HG03342 (cell line): ENCODE measurements at regions not wholly inside any gene's neighbourhood (a gene's known extent, or its start where the extent isn't known, plus 50 kb on each side); places are given as distances from the start of the nearest gene placed in this dataset.
A peak's percentile ranks its signal among the peaks of the same experiment; 100 is the strongest.
"Not testable (repeated sequence)": the region's sequence is repeated elsewhere in the genome, so short reads cannot be mapped to it uniquely, and the experiment has no call there.

ENCODE experiments used
- ATAC-seq: cut with Tn5 transposase; IDR thresholded peaks from one replicate; pipeline ENCODE4 v1.9.1; 2021; ENCODE audit warnings: mild to moderate bottlenecking, moderate library complexity; ENCODE audit not compliant: unreplicated experiment

DNA sequence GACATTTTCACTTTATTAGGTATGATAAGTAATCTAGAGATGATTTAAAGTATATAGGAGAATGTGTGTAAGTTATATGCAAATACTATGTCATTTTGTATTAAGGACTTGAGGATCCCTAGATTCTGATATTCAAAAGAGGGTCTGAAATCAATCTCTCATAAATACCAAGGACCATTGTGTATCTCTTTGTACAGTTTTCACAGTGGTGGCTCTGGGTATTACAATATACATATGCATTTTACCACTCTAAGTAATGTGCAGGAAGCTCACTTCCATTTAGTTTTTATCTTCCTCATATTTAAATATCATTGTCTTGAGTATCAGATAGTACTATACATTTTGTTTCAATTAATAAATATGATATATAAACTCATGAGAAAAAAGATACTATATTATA is 862.6 kb upstream of the PCDH20 start:
- ATAC-seq, result no peak

DNA sequence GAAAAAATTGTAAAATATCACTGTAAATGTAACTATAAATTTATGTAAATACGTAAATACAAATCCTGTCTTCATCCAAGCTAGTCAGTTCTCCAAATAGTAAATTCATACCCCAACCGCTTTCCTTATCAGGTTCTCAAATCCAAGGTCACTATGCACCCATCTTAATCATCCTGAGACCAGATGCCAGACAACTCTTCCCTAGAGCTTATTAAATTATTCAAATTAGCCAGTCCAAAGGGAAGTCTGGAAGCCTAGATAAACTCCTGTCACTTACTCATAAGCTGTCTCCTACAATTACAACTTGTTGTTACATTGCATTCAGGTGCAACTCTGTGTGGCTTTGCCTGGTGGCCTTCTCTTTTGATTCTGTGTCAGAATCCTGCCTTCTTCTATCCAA is 836.1 kb upstream of the PCDH20 start:
- no peak for ATAC-seq

DNA sequence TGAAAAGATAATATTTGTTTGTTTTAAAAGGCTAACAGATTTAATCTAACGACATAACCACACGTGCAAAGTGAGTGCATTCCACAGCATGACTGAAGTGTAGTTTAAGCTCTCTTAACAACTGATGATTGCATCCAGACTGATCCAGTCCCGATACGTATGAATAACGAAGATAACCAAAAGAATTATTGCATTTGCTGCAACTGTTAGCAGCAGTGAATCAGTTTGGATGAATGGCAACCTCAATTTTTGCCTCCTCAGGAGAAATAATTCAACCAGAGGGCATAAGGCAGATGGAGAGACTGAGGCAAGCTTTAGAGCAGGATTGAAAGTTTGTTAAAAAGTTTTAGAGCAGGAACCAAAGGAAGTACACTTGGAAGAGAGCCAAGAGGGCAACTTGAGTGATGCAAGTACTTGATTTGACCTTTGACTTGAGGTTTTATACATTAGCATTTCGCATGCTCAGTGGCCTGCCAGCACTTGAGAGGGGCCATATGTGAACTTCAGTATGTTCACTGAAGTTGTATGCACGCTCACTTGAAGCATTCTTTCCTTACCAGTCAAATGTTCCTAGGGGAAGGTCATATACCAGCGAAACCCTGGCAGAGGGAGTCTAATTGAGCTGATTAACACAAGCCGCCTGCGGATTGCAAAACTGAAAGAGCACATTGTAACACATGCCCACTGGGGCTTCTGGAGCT is 835.0 kb upstream of the PCDH20 start:
- no peak for ATAC-seq

DNA sequence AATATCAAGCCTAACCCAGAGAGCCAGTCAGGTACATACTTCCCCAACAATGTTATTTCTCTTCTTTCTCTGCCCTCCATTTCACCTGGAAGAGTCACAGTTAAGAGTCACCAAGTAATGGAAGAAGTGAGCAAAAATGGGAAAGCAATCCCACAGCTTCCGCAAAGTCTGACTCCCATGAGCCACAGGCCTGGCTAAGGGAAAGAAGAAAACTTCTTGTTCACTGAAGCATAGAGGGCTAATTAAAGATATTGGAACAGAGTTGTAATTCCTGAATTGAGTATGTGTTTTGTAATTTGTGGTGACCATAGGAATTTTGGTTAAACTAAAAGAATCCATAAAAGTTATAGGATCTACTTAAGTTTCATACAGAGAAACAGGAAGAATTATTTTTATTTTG is 830.9 kb upstream of the PCDH20 start:
- no peak for ATAC-seq

GRCh38 chr13:62243106-62243505 is 827.5 kb upstream of the PCDH20 start:
- ATAC-seq, result no peak

DNA sequence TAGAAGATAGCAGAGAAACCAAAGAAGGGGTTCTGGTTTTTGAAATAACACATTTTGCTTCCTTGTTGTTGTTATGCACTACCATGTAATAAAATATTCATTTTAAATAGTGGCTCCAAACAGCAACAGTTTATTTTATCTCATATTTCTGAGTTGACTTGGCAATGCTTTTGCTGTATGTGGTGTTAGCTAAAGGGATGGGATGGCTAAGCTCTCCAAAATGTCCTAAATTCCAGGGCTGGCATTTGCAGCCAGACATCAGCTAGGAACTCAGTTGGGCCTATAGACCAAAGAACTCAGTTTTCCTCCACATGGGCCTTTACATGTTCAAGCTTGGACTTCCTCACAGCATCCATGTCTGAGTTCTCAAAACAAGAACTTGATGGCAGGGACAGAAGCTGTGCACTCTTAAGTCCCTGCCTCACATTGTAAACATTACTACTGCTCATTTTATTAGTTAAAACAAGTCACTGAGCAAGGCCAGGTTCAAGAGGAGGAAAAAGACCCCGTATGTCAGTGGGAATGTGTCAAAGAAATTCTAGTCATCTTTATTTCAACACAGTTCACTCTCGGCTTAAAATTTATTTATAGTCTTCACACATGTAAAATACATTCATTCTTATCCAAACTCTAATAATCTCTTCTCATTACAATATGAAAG is 819.3 kb upstream of the PCDH20 start:
- no peak for ATAC-seq

DNA sequence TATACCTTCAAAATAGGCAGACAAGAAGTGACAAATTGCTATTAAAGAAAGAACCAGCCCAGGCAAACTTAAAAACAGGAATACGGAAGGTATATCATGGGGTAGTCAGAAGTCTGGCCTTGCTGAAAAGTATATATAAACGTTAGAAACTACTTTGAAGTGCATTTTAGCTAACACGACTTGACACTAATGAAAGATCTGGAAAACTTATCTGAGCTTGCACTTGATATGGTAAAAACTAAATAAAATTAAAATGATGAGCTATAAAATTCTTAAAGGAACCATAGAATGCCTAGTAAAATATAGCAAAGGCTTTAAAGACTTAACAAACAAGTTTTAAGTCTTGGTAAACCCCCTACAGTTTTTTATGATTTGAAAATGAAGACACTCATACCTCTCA is 795.3 kb upstream of the PCDH20 start:
- no peak for ATAC-seq

DNA sequence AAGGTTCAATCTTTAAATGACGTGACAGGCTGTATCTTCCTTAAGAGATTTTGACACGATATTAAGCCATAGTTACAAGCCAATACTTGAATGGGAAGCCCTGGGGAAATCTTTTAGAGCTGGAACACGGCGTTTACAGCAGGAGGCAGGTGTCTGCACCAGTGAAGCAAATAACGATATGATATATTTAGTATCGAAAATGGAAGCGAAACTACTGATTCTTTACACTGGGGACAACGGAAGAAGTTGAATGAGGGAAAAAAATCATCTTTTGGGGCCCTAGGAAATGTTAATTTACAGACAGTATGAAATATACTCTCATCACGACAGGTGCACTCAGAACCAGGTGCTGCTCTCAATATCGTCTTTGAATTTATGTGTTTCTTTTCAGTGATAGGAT is 793.9 kb upstream of the PCDH20 start:
- peak; percentile 78 for ATAC-seq

- ATAC-seq, result no peak
Measured at GRCh38 chr13:62207388-62207787, 791.7 kb upstream of the PCDH20 start.

DNA sequence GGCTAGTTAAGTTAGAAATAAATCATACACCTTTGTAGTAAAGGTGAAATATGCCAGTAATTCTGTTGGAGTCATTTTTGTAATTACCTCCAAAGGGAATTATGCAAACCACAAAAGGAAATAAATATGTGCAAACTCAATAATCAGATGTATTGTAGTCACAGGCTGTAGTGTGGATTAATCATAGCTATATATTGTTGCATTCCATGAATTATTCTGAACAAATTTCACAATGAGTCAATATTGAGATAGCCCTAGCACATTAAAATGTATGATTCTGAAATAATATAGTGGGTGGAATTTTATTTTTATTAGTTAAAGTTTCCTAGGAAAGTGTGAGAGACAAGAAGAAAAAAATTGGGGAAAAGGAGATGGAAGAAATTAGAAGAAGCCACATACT is 790.5 kb upstream of the PCDH20 start:
- ATAC-seq, result no peak

GRCh38 chr13:62205273-62205672 is 789.6 kb upstream of the PCDH20 start:
- no peak for ATAC-seq

GRCh38 chr13:62194371-62194770 is 778.7 kb upstream of the PCDH20 start:
- no peak for ATAC-seq

- no peak for ATAC-seq
Measured at GRCh38 chr13:62193919-62194318, 778.3 kb upstream of the PCDH20 start.

DNA sequence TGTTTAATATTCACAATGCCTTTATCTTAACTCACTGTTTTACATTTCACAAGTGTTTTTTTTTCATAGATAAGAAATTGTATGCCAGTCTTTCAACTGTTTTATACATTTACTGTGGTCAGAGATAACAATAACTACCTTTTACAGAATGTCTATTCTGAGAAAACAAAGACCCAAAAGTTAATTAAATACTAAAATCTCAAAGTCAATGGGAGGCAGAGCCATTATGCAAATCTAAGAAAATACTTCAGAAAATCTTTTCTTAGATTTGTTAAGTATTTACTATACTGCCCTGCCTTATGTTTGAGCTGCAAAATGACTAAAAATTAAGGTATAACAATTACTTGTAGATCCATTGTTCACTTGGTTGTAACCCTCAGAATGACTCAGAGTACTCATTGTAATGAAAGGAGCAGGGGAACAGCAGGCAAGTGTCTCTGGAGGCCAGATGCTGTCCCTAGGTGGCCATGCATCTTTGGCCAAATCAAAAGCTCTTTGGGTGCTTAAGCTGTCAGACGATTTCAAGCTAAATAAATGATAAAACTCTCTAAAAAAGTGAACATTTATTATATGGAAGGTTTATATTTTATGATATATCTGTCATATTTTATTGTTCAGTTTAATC is 770.1 kb upstream of the PCDH20 start:
- ATAC-seq, result no peak

DNA sequence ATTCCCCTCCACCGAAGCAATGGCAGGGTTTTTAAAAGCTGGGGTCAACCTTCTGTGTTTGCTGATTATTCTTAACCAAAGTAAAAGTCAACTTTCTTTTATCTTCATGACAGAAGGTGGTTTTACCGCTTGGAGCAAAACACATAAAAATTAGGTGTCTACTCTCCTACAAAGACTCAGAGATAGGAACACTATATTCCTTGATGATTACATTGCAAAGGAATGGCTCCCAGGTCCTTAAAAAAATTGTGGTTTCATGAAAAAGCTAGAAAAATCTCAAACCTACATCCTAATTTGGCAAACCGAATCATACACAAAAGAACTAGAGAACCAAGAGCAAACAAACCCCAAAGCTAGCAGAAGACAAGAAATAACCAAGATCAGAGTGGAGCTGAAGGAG is 760.4 kb upstream of the PCDH20 start:
- no peak for ATAC-seq

DNA sequence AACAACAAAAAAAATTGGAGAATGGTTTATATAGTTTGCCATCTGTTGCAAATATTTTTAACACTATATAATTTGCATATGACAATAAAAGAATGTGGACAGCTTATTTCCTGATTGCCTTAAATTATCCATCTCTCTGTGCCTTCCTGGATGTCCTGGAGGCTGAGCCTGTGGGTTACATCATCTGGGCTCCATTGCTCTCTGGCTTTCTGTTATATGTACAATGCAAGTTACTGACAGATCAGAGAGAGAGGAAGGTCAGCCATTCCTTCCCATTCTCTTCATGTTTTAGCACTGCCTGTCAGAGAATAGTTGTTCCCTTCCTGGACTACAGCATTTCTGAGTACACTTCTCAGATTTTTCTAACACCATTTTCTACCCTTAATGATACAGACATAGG is 758.3 kb upstream of the PCDH20 start:
- no peak for ATAC-seq

DNA sequence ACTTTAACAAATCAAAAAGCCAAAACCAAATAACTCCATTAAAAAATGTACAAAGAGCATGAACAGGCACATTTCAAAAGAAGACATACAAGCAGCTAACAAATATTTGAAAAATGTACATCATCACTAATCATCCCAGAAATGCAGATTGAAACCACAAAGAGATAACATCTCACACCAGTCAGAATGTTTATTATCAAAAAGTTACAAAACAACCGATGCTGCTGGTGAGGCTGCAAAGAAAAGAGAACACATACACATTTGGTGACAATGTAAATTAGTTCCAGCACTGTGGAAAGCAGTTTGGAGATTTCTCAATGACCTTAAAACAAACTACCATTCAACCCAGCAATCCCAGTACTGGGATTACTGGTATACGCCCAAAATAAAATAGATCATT is 756.0 kb upstream of the PCDH20 start:
- ATAC-seq, result no peak

DNA sequence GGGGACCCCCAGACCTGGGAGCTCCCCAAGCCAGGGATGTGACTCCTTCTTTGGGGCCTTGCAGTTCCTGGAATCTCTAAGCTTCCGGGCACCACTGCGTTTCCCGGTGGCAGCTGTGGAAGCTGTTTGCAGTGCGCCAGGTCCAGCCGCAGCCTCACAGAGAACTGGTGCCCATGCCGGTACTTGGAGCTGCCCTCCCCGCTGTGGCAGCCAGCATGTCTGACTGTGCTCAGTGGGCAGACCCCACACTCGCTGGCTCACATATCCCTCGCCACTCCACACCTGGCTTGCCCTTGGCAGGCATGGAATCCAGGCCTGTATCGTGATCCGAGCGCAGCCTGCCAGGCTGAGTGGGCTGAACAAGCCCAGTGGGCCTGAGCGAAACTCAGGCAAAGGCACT is 753.2 kb upstream of the PCDH20 start:
- ATAC-seq, result no peak

- no peak for ATAC-seq
Measured at GRCh38 chr13:62167650-62168172, 752.1 kb upstream of the PCDH20 start.

GRCh38 chr13:62162860-62163259 is 747.2 kb upstream of the PCDH20 start:
- ATAC-seq, result no peak

DNA sequence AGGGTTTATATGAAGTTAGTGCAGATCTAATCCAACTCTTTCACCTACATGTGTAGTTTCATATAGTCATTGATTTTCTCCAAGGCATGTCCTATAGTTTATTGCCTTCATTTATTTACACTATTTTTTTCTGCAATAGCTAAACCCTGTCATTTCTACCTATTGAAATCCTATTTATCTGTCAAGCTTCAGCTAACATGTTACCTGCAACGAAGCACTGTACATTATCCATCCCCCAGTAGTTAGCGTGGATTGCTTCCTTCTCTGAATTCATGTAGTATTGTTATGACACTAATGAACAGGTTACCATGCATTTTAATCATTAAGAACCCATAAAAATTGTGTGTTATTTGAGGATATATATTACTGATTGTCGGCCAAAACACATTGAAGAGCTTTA is 742.9 kb upstream of the PCDH20 start:
- ATAC-seq, result no peak

GRCh38 chr13:62151724-62152123 is 736.1 kb upstream of the PCDH20 start:
- ATAC-seq, result not testable (repeated sequence)
